HG03439 (cell line): ENCODE measurements at regions not wholly inside any gene's neighbourhood (a gene's known extent, or its start where the extent isn't known, plus 50 kb on each side); places are given as distances from the start of the nearest gene placed in this dataset.

Experiments
- ATAC-seq: cut with Tn5 transposase; IDR thresholded peaks from one replicate; pipeline ENCODE4 v1.9.1; 2021; ENCODE audit warnings: mild to moderate bottlenecking, moderate library complexity; ENCODE audit not compliant: unreplicated experiment

GRCh38 chr5:56465769-56466135, 232.6 kb upstream of the ANKRD55 start:
- ATAC-seq = no peak

GRCh38 chr5:56464935-56465768, 232.0 kb upstream of the ANKRD55 start:
- ATAC-seq = no peak

GRCh38 chr5:56463944-56464571, 230.9 kb upstream of the ANKRD55 start:
- ATAC-seq = no peak

- ATAC-seq = no peak
These were observed 228.5 kb upstream of the ANKRD55 start for GRCh38 chr5:56461584-56461983.

GRCh38 chr5:56460681-56461191, 227.6 kb upstream of the ANKRD55 start:
- no peak for ATAC-seq

- no peak for ATAC-seq
These were observed 227.0 kb upstream of the ANKRD55 start for GRCh38 chr5:56460195-56460546.

GRCh38 chr5:56459394-56460194, 226.5 kb upstream of the ANKRD55 start:
- ATAC-seq = no peak

GRCh38 chr5:56457887-56458812, 225.0 kb upstream of the ANKRD55 start:
- no peak for ATAC-seq

- ATAC-seq = no peak
These were observed 222.9 kb upstream of the ANKRD55 start for GRCh38 chr5:56456002-56456401.

- no peak for ATAC-seq
These were observed 222.3 kb upstream of the ANKRD55 start for GRCh38 chr5:56455417-56455816.

GRCh38 chr5:56454219-56454862, 221.2 kb upstream of the ANKRD55 start:
- no peak for ATAC-seq

GRCh38 chr5:56451742-56452141, 218.6 kb upstream of the ANKRD55 start:
- ATAC-seq = no peak

- ATAC-seq = no peak
These were observed 217.6 kb upstream of the ANKRD55 start for GRCh38 chr5:56450766-56451165.

- no peak for ATAC-seq
These were observed 216.0 kb upstream of the ANKRD55 start for GRCh38 chr5:56449071-56449640.

- ATAC-seq = no peak
These were observed 214.5 kb upstream of the ANKRD55 start for GRCh38 chr5:56447656-56448055.

GRCh38 chr5:56447232-56447631, 214.1 kb upstream of the ANKRD55 start:
- no peak for ATAC-seq

- no peak for ATAC-seq
These were observed 213.6 kb upstream of the ANKRD55 start for GRCh38 chr5:56446728-56447127.

- no peak for ATAC-seq
These were observed 210.7 kb upstream of the ANKRD55 start for GRCh38 chr5:56443826-56444225.

GRCh38 chr5:56440871-56441740, 208.0 kb upstream of the ANKRD55 start:
- ATAC-seq = no peak
